HG03135 (cell line): ENCODE measurements at regions not wholly inside any gene's neighbourhood (a gene's known extent, or its start where the extent isn't known, plus 50 kb on each side); places are given as distances from the start of the nearest gene placed in this dataset.
"Not testable (repeated sequence)": the region's sequence is repeated elsewhere in the genome, so short reads cannot be mapped to it uniquely, and the experiment has no call there.

Source experiments
- ATAC-seq: cut with Tn5 transposase; IDR thresholded peaks from one replicate; pipeline ENCODE4 v1.9.1; 2021; ENCODE audit warnings: mild to moderate bottlenecking, moderate library complexity; ENCODE audit not compliant: unreplicated experiment

DNA sequence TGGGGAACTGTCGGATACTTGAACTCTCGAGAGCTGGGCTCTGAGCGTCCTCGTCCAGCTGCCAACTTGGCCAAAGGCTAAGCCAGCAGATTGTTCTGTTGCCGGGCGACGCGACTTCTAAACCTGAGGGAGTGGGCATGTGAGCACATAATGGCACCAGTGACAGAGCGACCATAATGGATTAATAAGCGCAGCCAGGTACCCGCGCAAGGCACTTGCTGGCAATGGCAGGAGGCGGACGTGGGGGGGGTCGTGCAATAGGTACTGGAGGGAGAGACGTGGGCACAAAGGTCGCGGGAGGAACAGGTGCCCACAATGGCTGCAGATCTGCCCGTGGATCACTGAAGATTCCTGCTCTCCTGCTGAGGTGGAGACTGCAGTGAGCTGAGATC, 1368.7 kb downstream of the CDH12 start:
- ATAC-seq: not testable (repeated sequence)

DNA sequence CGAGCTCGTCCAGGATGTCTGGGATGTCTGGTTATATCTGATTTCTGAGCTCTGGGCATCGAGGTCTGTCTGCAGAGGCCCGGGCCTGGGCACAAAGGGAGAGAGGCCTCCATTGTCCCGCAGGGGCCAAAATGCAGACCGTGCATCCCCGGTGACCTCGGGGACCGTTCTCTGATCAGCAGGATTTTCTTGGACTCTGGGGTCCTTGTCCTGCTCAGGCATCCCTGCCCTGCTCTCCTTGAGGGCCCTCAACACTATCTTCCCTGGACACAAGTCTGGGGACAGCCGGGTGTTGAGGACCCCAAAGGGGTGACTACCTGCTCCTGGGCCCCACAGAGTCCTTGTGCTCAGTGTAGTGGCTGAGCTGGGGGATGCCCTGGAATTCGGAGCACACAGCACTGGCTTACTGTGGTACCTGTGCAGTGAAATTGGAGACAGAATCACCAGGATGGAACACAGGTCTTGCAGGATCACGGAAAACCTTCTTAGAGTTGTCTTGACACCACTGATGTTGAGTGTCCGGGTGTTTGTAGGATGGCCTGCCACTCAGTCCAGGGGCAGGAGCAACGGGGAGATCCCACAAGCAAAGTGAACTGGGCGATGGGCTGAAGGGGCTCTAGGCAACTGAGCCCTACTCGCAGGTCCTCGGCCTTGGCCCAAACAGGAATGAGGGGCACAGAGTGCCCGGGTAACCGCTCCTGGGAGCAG, 1369.2 kb downstream of the CDH12 start:
- ATAC-seq: not testable (repeated sequence)

DNA sequence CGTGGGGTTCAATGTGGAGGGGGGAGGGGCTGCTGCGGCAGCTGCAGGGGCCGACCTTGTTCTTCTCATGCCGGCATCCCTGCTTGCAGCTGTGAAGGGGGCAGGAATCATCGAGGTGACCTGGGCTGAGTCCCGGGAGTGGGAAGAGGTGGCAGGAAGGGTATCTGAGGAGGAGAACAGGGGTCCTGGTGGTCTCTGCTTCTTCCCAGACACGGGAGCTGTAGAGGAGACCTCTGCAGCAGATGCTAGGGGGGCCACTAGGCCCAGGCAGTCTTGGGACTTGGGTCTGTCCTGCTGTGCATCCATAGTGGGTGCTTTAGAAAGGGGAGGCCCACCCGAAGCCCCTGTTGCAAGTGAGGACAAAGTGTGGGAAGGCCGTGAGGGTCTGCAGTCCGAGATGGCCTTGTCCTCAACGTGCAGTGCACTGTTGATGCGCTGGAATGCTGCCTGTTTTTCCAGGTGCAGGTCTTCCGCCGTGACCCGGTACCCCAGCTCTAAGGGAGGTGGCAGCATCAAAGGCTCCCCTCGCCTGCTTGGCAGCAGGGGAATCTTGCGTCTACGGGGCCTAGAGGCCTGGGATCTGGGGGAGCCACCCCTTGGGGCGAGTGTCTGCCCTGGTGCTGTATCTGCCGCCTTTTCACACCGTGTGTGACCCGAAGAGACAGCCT, 1370.0 kb downstream of the CDH12 start:
- ATAC-seq: not testable (repeated sequence)

DNA sequence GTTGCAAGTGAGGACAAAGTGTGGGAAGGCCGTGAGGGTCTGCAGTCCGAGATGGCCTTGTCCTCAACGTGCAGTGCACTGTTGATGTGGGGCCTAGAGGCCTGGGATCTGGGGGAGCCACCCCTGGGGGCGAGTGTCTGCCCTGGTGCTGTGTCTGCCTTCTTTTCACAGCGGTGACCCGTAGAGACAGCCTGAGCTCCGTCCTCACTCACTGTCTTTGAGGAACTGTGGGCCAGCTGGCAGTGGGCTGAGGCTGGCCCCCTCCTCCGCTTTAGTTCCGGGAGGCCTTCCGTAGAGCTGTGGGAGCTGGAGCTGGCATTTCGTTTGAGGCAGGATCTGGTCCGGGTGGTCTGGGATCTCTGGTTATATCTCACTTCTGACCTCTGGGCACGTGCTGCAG, 1370.6 kb downstream of the CDH12 start:
- ATAC-seq: not testable (repeated sequence)

DNA sequence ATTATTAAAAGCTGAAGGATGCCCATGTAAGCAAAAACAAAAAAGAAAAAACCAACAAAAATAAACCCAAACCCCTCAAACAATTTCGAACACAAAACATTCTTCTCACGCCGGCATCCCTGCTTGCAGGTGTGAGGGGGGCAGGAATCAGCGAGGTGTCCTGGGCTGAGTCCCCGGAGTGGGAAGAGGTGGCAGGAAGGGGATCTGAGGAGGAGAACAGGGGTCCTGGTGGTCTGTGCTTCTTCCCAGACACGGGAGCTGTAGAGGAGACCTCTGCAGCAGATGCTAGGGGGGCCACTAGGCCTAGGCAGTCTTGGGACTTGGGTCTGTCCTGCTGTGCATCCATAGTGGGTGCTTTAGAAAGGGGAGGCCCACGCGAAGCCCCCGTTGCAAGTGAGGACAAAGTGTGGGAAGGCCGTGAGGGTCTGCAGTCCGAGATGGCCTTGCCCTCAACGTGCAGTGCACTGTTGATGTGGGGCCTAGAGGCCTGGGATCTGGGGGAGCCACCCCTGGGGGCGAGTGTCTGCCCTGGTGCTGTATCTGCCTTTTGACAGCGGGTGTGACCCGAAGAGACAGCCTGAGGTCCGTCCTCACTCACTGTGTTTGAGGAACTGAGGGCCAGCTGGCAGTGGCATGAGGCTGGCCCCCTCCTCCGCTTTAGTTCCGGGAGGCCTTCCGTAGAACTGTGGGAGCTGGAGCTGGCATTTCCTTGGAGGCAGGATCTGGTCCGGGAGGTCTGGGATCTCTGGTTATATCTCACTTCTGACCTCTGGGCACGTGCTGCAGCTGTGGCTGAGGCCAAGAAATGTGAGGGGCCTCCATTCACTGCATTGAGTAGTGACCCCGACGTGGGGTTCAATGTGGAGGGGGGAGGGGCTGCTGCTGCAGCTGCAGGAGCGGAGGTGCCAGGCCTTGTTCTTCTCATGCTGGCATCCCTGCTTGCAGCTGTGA, 1371.5 kb downstream of the CDH12 start:
- not testable (repeated sequence) for ATAC-seq

DNA sequence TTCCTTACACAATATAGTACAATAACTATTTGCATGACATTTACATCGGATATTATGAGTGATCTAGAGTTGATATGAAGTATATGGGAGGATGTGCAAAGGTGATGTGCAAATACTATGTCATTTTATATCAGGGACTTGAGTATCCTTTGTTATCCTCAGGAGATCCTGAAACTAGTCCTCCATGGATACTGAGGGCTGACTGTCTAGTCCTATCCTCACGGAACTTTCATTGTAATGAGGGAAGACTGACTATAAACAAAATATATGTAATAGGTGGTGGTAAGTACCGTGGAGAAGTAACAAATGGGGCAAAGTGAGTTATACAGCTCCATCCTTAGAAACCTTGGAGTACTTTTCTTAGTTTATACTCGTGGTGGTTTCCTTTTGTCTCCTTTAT, 1373.1 kb downstream of the CDH12 start:
- not testable (repeated sequence) for ATAC-seq

DNA sequence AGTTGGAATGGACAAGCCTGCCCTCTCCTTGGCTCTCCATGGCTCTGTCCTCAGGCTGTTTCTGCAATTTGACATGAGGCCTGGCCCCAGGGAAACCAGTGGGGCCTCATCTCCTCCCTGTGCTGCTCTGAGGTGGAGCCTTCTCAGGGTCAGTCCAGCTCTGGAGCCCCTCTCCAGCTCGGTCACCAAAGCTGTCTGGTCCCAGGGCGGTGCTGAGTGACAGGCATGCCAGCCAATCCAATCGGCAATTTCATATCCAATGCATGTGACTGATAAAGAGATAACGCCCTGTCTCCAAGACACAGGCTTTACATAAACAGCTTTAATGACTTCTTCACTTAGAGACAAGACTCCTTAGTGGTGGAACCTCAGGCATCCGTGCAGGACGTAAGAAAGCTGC, 1379.2 kb downstream of the CDH12 start:
- ATAC-seq: not testable (repeated sequence)

DNA sequence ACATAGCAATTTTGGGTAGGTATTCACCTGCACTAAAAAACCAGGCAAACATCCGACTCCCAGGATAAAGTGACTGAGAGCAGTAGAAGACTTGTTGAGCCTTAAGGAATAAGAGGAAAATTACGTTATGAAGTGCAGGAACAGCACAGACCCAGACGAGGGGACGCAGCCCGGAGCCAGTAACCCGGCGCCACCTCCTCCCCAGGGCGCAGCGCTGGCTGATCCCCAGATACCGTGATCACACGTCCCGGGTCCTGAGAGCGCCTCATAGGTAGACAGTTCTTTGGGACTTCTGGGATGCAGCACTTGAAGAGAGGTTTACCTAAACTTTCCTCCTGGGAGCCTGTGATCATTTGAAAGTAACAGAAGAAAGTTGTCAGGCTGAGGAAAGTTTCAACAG, 1379.7 kb downstream of the CDH12 start:
- not testable (repeated sequence) for ATAC-seq

DNA sequence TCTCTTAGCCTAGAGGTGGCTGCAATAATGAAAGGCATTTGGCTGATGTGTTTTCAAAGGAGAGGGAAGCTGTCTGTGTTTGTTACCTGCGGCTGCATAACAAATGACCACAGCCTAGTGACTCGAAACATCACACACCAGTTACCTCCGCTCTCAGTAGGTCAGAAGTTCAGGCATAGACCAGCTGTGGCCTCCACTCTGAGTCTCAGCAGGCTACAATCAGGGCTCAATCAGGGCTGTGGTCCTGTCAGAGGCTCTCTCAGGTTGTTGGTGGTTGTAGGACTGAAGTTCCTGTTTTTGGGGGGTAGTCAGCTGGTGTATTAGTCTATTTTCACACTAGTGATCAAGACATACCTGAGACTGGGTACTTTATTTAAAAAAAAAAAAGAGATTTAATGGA, 1381.5 kb downstream of the CDH12 start:
- not testable (repeated sequence) for ATAC-seq

DNA sequence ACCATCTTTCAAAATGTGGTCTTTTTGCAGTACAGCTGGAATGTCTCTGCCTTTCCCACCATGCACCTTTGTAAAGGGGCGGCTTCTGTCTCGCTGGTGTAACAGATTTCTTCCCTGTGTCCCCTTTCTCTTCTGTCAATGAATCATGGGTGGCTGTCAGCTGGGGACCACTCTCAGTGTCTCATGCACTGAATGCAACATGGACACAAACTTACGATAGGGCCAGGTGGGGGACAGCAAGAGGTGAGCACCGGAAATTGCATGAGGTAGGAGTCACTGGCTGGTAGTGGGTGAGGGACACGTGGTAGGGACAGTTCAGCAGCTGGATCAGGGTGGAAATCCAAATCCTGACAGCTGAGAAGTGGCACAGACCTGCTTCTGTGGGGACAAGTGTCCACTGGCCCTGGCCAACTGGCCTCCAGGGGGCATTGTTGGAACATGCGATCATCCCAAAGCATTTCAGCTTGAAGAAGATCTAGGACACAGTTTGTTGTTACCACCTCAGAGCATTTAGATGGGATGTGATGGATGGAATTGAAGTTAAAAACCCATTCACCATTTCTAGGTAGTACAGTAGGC, 1383.5 kb downstream of the CDH12 start:
- not testable (repeated sequence) for ATAC-seq

DNA sequence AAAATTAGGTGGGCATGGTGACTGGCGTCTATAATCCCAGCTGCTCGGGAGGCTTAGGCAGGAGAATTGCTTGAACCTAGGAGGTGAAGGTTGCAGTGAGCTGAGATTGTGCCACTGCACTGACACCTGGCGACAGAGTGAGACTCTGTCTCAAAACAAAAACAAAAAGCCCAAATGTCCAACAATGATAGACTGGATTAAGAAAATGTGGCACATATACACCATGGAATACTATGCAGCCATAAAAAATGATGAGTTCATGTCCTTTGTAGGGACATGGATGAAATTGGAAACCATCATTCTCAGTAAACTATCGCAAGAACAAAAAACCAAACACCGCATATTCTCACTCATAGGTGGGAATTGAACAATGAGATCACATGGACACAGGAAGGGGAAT, 1385.6 kb downstream of the CDH12 start:
- ATAC-seq: not testable (repeated sequence)

DNA sequence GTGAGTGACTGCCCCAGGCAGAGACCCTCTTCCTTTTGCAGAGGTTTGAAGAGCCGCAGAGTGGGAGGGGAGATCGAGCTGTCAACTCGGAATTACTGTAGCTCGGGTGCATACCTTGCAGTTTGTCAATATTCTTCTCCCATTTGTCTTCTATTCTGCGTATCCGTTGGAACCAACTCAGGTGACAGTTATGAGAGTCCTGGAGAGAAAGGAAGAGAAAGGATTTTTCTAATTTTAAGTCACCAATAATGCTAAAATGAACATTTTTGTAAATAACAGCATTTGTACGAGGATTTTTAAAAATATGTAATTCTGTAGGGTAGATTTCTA, 1393.4 kb downstream of the CDH12 start:
- not testable (repeated sequence) for ATAC-seq

DNA sequence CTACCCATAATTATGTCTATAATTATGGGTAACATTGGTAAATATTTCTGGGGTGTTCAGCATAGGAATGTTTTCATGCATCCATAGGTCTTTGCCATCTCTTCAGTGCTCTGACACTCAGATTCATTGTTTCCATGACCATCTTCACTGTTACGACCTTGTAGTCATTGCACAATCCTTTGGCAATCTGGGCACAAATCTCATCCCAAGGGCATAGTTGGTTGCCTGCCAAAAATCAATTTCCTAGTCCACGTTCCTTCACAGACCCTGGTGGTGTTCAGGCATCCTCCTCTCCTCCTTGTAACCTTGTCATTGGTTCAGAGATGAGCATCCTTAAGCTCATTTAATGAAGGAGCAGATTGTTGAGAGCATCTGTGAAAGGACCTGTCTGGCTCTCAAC, 1400.7 kb downstream of the CDH12 start:
- ATAC-seq: no peak

DNA sequence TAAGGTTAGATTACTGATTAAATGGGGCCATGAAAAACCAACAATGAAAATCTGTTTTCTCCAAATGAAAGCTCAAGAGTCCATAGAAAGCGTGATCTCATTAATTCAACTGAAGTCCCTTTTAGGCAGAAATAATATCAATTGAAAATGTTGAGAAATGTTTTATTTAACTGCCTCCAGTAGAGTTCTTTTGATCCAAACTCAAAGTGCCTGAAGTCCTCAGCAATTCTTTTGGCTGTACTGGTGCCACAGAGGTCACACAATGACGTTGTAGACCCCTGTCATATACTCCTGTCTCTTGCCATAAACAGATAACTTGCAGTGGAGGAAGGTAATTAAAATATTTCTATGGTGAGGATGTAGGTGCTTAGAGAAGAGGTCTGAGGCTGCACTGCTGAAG, 1420.5 kb downstream of the CDH12 start:
- ATAC-seq: no peak

DNA sequence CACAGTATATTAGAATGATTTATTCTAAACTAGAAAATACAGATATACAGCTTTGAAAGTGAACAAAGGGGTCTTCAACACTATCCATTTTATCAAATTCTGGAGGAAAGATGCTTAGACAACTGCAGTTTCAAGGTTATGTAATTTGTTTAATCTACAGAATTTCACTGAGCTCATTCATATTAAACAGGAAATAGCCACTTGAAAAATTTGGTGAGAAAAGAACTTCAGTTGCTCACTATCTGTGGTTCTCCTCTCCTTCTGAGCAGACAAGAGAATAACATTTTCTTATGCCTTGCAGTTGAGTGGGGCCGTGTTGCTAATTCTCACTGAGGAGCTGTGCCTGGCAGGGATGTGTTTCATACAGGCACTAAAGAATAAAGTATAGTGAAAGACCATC, 1428.2 kb downstream of the CDH12 start:
- ATAC-seq: no peak

DNA sequence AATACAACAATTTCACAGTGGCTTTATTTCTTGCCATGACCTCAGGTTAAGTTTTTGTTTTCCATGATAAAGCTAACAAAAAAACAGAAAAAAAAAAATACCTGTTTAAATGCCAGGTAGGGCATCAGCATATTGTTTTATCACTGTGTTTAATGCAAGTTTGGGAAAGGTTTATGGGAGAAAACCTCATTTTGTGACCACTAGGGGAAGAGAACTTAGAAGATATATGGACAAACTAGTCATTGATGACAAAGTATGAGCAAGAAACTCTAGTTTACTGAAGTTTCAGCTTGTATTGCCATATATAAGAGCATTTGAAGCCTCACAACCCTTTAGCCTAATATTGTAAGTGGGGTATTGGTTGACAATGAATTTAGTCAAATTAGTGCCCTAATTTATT, 1431.4 kb upstream of the CDH18 start:
- no peak for ATAC-seq

DNA sequence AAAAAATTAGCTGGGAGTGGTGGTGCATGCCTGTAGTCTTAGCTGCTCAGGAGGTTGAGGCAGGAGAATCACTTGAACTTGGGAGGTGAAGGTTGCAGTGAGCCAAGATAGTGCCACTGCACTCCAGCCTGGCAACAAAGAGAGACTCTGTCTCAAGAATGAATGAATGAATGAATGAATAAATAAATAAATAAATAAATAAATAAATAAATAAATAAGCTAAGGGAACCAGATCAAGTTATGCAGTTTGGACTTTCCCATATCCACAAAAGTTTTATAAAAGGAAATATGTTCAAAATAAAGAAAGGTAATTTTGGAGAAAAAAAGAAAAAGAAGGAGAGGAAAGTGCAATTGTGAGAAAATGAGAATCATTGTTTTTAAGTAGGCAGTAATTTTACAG, 1414.1 kb upstream of the CDH18 start:
- ATAC-seq: not testable (repeated sequence)

DNA sequence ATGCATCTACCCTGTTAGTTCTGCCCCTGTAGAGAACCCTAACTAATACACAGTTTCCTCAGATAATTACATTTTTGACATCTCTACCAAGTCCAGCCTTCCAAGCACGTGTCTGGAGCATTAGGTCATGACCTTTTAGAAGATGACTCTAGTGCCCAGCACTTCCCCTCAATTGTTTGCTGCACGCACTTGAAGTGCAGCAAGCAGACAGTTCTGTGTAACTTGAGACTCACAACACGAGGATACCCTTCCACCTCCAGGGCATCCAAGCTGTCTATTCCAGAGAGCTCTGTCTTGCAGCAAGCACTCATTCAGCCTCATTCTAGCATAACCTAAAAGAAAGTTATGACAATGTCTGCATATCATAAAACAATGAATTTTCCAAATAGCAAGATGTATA, 1410.5 kb upstream of the CDH18 start:
- no peak for ATAC-seq

DNA sequence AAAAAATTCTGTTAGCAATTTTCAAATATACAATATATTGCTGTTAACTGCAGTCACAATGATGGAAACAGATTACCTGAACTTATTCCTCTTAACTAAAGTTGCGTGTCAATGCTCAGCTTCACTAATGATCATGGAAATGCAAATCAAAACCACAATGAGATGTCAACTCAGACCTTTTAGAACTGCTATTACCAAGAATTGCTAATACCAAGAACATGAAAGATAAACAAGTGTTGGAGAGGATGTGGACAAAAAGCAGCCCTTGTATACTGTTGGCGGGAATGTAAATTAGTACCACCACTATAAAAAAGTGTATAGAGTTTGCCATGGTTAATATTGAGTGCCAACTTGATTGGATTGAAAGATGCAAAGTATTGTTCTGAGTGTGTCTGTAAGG, 1409.7 kb upstream of the CDH18 start:
- ATAC-seq: no peak

DNA sequence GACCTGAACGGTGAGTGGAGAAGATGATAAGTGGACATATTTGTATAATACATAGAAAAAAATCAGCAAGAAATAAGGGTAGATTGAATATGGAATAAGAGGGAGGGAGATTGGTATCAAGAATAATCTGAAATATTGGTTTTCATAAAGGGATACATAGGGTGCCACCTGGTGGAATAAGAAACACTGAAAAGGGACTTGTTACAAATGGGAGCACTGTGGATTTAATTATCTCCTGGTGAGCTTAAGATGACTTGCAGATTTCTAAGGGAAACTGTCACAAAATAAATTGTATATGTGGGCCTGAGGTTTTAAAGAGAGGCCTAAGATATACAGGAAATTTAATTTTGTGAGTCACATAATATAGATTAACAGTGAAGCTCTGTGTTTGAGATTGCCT, 1403.5 kb upstream of the CDH18 start:
- no peak for ATAC-seq

DNA sequence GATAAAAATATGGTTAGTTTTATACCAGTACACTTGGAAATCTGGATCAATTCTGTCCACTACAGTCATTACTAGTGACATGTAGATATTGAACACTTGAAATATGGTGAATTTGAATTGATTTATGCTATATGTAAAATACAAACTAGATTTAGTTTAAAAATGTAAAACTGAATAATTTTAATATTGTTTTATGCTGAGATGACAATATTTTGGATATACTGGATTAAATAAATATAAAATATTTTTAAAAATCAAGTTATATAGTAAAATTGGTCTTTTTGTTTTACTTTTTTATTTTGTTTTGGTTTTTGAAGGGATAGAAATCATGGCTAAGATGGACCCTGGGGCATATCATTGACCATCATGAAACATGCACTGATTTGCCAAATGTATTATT, 1372.8 kb upstream of the CDH18 start:
- ATAC-seq: not testable (repeated sequence)
